Omental fat pad (tissue), 3 donors: ENCODE measurements at regions not wholly inside any gene's neighbourhood (a gene's known extent, or its start where the extent isn't known, plus 50 kb on each side); places are given as distances from the start of the nearest gene placed in this dataset.

Experiments
- ATAC-seq: fragments of 150-250 bp; one replicate; pipeline ENCODE4 v1.9.1; 2016; ENCODE audit warnings: mild to moderate bottlenecking, moderate library complexity; ENCODE audit not compliant: low FRiP score
- DNase-seq: peaks from one replicate; pipeline ENCODE4 v3.0.0-alpha.2; 2019; ENCODE audit warnings: low spot score
- CTCF ChIP-seq, 3 donors: fragments of 450-650 bp; IDR thresholded peaks; one replicate each; pipeline ENCODE4 v1.5.1; 2016 to 2017; ENCODE audit warnings: antibody characterized with exemption in 3 of 3, mild to moderate bottlenecking in 3 of 3, moderate library complexity in 2 of 3

- no peak for TF ChIP-seq CTCF (IDR thresholded peaks at IDR 0.05)
- ATAC-seq: no peak
- no peak for DNase-seq
Measured at GRCh38 chrX:11949291-11949690, 189.0 kb upstream of the FRMPD4 start.

GRCh38 chrX:11952176-11952720 lies 186.0 kb upstream of the FRMPD4 start:
- no peak for ATAC-seq
- no peak for TF ChIP-seq CTCF (IDR thresholded peaks at IDR 0.05)

GRCh38 chrX:11953615-11954014 lies 184.7 kb upstream of the FRMPD4 start:
- no peak for TF ChIP-seq CTCF (IDR thresholded peaks at IDR 0.05)
- ATAC-seq: no peak
- DNase-seq: no peak

More at GRCh38 chrX:11952176-11952720, 186.0 kb upstream of the FRMPD4 start:
- no peak for DNase-seq

GRCh38 chrX:11954176-11954575 lies 184.1 kb upstream of the FRMPD4 start:
- no peak for ATAC-seq
- TF ChIP-seq CTCF (IDR thresholded peaks at IDR 0.05): no peak
- DNase-seq: no peak

GRCh38 chrX:11960031-11960430 lies 178.2 kb upstream of the FRMPD4 start:
- no peak for ATAC-seq
- DNase-seq: no peak
- TF ChIP-seq CTCF (IDR thresholded peaks at IDR 0.05): no peak

GRCh38 chrX:11965436-11965835 lies 172.8 kb upstream of the FRMPD4 start:
- no peak for DNase-seq
- no peak for TF ChIP-seq CTCF (IDR thresholded peaks at IDR 0.05)
- ATAC-seq: no peak

- ATAC-seq: no peak
- no peak for TF ChIP-seq CTCF (IDR thresholded peaks at IDR 0.05)
- DNase-seq: no peak
Measured at GRCh38 chrX:11967986-11968869, 170.0 kb upstream of the FRMPD4 start.
